Tongue (tissue), 1 donor: ENCODE measurements at regions not wholly inside any gene's neighbourhood (a gene's known extent, or its start where the extent isn't known, plus 50 kb on each side); places are given as distances from the start of the nearest gene placed in this dataset.
"Not testable (repeated sequence)": the region's sequence is repeated elsewhere in the genome, so short reads cannot be mapped to it uniquely, and the experiment has no call there.

Experiments used
- DNase-seq: peaks from one replicate; pipeline ENCODE4 v3.0.0-alpha.2; 2015

DNA sequence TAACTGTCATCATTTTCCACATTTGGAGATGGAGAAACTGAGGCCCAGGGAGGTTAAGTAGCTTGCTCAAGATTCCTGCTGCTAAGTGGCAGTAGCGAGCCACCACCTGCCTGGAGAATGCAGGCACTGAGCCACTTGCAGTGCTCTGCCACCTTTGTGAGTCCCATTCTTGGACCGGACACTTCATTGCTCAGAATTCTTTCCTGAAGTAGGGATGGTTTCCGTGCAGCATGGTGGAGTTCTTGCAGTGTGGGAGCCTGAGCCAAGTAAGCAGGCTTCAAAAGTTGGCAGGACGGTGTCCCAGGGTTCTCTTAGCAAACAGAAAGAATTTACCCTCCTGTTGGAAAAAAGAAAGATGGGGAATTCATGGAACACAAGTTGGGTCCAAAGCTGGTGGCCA is 115.0 kb upstream of the MMADHC start:
- no peak for DNase-seq

DNA sequence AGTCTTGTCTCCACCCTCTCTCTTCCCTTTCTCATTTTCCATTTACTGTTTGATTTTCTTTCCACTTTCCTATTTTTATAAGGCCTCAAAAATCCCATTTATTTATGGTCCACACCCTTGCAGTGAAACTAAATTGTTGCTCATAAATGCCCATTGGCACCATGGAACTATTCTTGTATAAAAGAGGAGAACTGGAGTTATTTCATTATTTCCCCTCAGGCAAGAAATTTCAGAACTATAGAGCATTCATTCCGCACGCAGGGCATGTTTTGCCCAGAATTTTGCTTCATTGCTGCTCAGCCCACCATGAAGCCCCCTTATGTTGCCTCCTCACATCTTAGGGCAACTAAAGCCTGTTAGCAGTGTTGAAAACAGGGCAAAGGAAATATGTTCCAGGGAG is 113.7 kb upstream of the MMADHC start:
- no peak for DNase-seq

DNA sequence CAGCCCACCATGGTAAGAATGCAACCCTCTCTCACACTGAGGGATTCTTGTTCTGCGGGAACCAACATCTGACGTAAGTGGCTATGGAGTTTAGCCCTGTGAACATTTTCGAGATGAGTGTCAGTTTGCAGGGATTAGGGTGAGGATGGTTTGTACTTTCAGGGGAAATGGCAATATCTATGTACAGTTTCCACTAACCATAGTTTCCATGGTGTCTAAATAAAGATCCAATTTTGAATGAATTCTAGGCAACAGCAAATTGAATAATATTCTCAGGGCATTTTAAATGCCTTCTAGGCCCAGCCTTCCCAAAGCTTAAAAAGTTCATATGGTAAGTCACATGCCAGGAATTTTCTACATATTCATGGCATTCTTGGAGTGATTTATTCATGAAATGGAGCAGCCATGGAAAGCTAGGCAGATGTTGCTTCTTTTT is 105.4 kb upstream of the MMADHC start:
- peak; percentile 63 for DNase-seq

DNA sequence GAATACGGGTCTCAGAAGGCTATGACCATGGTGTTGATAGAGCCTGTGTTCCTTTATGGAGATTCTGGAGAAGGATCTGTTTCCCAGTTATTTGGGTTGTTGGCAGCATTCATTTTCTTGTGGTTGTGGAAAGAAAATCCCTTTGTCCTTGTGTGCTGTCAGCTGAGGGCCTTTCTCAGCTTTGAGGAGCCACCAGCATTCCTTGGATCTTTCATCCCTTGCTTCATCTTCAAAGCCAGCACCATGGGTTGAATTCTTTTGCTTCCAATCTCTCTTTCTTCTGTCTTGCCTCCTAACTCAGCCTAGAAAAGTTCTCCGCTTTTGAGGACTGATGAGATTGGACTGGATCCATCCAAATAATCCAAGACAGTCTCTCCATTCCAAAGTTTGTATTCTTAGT is 103.2 kb upstream of the MMADHC start:
- no peak for DNase-seq

DNA sequence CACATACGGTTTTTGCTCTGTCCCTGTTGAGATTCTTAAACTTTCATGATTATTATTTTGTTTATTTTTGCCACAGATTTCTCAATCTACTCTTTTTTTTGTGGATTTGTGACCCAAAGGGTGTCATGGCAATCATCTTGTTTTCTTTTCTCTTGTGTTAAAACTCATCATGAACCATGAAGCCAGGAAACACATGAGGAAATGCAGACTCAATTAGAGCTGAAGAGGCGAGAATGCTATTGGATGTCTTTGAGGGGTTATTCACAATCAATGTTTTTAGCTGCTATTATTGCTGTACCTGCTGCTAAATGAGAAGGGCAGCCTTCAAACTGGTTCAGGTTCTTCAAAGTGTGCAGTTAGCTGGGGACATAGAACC is 99.5 kb upstream of the MMADHC start:
- DNase-seq, result no peak

DNA sequence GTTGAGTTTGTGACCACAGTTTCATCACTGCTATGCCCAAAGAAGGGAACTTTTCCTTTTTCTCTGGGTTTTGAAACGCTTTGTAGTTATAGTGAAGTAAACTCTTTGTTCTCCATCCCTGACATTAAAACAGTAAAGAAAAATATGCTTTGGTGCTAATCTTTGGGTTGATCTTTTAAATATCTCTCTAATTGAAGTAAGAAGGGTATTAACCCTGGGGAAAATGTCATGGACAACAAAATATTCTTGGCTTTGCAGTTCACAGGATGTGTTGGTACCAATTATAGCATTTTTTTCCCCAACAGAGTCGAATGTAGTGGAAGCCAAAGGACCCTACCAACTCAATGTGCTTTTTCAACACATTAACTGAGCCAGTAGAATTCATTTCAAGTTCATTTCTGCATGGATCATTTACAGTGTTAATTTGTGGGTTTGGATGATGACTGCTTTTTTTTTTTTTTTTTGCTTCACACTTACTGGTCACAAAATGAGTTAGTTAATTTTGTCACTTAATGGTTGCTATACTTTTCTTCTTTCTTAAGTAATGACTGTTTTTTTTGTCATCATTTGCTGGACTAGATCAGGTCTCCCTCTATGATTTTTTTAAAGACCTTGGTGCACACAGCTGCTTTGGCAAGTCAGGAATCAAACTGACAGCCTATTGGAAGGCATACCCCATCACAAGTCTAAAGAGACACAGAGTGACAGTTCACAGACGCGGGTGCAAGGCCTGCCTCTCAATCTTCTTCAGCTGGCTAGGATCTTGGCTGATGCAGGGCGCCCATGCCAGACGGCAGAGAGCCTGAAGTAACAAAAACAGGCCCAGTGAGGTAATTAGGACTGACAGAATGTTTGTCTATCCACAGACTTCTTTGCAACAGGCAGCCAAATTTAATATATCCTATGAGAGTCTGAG is 98.8 kb upstream of the MMADHC start:
- DNase-seq, result peak; percentile 92

DNA sequence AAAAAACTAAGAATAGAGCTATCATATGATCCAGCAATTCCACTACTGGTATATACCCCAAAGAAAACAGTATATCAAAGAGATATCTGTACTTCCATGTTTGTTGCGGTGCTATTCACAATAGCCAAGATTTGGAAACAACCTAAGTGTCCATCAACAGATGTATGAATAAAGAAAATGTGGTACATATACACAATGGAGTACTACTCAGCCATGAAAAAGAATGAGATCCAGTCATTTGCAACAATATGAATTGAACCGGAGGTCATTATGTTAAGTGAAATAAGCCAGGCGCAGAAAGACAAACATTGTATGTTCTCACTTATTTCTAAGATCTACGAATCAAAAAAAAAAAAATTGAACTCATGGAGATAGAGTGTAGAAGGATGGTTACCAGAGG is 97.8 kb upstream of the MMADHC start:
- not testable (repeated sequence) for DNase-seq

DNA sequence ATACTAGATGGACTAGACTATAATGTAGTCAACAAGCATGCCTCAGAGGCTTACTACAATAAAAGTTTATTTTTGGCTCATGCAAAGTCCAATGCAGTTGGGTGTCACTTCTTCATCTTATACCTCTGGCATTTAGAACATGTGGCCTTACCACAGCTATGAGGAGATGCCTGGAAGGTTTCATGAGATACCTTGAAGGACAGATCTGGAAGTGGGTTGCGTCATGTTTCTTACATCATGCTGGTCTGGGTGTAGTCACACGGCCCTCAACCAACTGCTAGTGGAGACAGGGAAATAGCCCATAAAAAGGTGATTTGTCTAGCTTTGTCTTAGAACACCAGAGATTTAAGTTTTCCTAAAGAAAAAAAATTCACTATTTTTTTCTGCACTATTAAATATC is 91.7 kb upstream of the MMADHC start:
- no peak for DNase-seq

DNA sequence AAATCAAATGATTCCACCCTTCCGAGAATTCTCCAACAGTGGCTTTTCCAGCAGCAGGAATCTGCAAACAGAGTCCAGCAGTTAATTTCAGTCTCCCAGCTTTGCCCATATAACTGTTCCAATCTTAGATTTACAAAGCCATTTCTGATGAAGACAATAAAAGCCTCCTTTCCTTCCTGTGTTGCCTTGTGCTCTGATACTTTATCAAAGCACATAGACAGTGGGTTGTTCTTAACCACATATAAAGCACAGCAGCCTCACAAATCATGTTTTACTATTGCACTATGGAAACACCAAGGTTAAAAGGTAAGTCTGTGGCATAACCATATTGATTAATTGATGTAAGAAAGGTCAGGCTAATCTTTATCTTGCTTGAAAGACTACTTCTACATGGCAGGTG is 89.8 kb upstream of the MMADHC start:
- DNase-seq, result no peak

DNA sequence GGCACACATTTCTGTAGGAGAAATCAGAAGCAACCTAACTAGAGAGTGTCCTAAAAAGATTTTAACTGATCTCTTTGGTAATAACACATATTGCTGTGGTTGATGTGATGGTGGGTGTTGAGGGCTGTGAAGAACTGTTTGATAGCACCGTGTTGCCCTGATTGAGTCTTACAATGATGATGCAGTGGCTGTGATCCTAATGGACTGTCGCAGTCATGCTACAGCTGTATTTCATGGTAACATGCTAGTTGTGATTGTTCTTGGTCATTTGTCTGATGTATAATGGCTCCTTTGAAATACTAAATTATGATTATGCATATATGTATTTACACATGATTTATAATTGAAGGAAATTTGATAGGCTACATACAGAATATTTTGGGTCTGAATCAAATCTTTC is 82.5 kb upstream of the MMADHC start:
- DNase-seq, result no peak

DNA sequence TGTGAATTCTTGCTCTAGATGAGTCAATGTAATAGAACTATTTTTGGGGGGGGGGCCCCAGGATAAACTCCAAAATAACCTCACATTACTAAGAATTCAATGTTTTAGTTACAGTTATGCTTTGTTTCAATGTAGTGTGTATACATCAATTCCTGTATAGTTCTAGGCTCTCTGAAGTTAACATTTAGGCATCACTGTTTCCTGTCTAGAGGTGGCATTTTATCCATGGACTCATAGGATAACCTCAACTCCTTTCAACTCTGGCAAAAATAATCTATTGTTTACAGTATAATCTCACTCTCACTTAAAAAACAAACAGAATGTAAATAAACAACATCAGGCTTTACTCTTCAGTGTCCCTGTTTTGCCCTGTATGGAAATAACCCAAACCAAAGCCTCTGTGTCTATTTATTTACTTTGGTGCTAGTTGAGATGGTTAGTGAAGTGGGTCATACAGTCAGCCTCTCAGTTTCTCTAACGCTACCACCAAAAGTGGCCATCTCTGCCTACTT is 79.3 kb upstream of the MMADHC start:
- no peak for DNase-seq

DNA sequence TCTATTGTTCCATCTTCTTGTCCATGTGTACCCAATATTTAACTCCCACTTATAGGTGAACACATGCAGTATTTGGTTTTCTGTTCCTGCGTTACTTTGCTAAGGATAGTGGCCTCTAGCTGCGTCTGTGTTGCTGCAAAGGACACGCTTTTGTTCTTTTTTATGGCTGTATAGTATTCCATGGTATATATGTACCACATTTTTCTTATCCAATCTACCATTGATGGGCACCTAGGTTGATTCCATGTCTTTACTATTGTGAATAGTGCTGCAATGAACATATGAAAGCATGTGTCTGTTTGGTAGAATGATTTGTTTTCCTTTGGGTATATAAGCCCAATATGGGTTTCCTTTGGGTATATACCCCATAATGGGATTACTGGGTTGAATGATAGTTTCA is 77.3 kb upstream of the MMADHC start:
- DNase-seq, result no peak

DNA sequence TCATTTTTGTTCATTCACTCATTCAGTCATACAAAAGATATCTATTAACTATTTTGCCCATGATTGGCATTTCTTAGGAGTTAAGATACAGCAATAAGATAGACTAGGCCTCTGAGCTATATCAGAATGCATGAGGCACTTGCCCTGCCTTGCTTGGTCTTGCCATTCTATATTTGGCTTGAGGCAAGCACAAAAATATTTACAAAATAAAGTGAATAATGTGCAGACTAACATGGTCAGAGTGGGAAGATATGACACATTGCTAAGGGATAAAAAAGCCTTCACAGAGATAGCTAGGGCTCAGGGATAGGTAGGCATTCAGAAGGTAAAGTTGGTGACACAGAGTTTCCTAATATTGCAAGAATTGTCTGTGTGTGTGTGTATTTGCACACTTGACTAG is 75.0 kb upstream of the MMADHC start:
- no peak for DNase-seq

DNA sequence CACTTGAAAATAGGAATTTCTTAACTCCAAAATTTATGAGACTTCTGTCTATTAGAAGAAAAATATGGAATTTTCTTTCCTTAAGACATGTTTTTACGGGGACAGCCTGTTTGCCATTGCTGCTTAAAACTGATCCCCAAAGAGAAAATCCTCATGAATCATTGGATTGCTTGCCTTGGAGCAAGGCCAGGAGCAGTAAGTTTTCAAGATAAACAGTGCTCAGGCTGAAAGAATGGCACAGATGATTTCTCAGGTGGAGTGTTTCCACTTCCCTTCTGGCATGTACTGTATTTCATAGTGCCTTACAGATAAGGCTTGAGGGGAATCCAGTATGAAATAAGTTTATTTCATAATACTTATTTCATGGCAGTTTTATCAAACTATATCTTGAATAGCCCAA is 74.3 kb upstream of the MMADHC start:
- peak; percentile 20 for DNase-seq

DNA sequence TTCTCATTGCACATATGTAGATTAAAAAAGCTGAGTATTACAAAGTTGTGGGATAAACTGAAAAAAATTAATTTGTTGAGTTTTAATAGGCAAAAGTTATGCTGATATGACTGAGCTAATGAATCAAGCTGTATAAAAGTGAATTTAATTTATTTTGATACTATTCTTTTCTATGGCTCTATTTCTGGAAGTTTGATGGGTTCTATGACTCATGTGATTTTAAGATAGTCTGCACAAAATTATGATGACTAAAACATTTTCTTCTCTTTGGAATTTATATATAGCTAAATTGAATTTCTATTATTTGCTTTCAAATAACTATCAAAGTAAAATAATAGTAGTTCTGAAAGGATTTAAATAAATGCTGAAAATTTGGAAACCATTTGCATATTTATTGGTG is 71.0 kb upstream of the MMADHC start:
- DNase-seq, result no peak

DNA sequence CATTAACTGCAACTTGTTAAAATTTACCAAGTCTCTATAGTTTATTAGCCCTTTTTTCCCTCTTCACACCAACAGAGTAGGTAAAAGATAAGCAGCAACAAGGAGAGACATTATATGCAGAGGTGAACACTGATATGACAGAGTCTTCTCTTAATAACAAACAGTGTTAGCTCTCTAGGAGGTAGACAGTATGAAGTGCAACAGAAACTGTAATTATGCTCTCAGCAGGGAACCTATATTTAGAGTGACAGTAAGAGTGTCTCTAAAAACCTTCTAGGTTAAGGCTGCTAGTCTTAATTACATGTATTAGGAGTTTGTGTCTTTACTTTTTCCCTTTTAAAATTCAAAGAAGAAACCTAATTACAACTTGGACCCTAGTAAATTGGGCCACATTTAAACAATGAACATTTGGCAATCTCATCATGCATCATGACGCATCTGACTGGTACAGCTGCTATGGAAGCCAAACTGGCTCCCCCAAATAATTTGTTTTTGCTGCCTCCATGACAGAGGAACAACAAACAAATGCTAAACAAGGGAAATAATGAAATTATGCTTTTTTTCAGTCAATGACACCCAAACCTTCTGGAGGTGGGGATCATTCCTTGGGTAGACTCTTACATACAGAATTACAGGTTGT is 69.9 kb upstream of the MMADHC start:
- no peak for DNase-seq

DNA sequence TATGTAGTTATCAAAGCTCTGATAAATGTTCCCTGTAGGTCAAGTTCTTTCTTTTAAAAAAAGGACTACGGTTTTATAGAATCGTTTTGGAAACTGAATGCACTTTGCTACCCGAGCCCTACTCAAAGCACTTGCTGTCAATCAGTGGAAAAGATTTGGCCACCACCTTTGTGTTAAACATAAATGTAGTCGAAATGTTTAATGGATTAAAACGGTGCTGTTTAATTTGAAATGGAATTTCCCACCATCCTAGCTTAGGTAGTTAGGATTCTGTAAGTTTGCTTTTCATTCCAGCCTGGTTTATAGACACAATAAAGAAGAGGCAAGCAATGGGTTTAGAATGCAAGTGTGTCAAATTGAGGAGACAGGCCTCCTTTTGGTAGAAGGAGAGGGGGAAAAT is 69.4 kb upstream of the MMADHC start:
- DNase-seq, result no peak

DNA sequence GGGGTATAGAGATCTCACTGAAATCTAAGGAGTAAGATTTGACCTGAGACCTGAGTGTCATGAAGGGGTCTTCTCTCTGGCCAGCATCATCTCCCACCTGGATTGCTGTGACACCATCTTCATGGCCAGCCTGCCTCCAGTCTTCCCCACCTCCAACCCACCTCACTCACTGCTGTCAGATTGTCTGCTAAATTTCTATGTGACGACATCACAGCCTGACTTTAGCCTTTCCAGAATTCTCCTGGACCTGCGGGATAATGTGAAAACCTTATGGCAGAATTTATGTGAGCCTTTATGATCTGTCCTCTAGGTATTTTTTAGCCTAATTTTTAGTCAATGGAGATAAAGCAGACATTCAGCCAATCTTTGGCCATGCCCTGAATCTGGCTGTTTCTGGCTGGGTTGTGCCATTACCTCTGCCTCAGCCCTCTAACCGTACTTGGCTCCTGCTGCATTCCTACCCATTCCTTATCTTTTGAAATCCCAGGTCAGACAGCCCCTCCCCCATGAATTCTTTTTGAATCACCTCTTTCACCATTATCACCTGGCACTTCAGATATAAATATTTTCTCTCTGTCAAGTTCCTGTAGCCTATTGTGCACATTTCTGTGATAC is 66.4 kb upstream of the MMADHC start:
- DNase-seq, result no peak

DNA sequence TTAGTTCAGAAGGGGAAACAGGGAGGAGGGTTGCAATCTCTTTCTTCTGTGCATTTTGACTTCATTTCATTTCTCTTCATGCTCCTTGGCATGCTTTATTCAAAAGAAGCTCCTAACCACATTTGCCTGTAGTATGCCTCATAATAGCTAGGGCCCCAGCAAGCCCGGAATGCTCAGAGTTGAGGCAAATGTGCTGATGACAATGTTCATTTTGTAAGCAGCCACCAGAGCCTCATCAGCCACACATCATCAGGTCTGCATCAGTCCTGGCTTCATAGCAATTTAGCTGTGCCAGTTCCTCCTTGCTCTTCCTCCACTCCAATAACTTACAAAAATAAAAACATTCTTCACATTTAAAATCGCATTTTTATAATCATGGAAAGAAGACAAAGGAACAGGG is 65.4 kb upstream of the MMADHC start:
- no peak for DNase-seq

DNA sequence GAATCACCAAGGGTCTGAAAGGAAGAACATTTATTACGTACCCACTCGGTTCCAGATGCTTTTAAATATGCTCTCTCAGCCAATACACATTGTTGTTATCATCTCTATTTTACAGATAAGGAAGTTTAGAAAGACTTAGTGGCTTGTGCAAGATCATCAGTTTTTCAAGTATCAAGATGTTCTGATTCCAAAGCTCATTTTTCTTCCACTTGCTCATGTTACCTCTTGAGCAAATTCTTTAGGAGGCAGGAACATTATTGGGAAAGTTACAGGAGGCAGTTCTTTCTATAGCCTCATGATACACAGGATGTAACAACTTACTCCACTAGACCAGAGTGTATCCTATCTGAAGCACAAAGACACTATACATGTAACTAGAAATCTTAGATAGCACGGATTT is 65.0 kb upstream of the MMADHC start:
- DNase-seq, result no peak

DNA sequence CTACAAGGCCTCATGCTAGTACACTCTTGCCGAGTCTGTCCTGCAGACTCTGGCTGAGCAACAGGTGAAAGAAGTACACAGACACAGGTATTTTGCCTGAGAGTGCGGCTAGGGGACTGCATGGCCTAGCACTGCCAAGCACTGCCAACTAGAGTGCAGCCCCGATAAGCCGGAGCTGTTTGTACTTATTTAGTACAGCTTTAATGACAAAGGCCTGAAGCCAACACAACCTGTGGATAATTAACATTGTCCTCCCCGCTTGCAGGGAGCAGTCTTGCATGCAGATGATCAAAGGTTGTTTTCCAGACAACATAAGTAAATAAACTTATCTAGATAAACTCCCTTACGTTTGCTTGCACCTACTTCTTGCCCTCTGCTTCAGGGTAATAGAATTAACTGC is 63.7 kb upstream of the MMADHC start:
- DNase-seq, result no peak

DNA sequence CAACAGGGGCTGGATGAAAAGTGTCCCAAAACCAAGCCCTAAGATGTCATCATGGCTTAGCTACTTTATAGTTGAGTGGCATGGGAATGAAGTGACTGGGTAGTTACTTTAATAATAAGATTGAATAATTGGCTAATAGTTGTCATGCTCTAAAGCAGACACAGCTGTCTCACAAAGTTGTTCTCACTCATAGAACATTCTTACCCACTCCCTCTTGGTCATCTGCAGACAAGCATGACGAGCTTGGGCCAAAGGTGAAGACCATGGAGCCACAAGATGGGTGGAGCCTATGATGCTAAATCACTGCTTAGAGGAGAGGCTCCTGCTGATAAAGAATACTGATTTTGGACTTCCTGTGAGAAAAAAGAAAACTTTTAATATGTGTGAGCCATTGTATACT is 62.4 kb upstream of the MMADHC start:
- no peak for DNase-seq

DNA sequence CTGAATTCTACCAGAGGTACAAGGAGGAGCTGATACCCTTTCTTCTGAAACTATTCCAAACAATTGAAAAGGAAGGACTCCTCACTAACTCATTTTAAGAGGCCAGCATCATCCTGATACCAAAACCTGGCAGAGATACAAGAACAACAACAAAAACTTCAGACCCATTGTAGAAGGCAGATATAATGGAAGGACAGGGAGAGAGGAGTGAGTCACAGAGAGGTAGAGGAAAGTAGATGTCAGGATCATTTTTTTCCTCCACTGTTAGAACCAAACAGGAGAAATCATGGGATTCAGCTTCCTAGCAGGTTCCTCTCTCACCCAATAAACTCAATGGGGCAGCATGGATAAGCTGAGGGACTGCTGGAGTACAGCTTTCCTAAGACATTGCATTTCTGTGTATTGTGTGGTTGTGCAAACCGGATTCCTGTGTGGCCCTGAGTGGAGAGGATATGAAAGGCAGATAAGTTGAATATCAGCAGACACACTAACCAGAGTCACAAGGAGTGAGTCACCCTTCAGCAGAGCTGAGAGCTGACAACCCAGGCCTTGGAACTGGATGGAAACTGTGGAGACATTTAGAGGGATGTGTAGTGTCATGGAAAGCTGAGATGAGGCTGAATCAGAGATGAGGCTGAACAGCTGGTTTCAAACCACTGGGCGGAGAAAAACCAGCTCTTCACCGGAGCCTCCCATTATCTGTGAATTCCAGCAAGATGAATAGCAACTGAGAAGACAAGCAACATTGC is 60.9 kb upstream of the MMADHC start:
- peak; percentile 25 for DNase-seq
